GM12873 (cell line): ENCODE measurements at regions not wholly inside any gene's neighbourhood (a gene's known extent, or its start where the extent isn't known, plus 50 kb on each side); places are given as distances from the start of the nearest gene placed in this dataset.

Source experiments
- TF ChIP-seq, protein P1 (sequence below): IDR thresholded peaks from 2 replicates; pipeline ENCODE4 v1.5.1; 2012; ENCODE audit warnings: low read depth, mild to moderate bottlenecking, moderate library complexity, low read length, control low read depth; ENCODE audit not compliant: insufficient read depth; ENCODE audit errors: missing control alignments

DNA sequence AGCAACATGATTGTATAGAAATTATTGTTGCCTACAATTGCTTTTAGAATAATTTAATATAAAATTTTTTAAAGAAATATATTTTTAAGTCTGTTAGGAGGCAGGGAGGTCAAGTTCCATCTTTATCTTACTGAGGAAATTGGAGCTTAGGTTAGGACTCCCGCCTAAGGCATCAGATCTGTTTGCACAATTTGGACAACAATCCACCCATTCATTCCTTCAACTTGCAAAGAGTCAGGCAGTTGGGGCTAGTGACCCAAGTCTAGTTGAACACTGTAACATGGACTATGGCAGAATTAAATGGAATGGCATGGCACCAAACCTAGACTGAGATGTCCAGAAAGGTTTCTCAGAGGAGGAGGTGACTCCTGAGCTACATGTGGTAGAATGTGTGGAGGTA is 149.4 kb upstream of the SETMAR start:
- TF ChIP-seq, protein P1, sequence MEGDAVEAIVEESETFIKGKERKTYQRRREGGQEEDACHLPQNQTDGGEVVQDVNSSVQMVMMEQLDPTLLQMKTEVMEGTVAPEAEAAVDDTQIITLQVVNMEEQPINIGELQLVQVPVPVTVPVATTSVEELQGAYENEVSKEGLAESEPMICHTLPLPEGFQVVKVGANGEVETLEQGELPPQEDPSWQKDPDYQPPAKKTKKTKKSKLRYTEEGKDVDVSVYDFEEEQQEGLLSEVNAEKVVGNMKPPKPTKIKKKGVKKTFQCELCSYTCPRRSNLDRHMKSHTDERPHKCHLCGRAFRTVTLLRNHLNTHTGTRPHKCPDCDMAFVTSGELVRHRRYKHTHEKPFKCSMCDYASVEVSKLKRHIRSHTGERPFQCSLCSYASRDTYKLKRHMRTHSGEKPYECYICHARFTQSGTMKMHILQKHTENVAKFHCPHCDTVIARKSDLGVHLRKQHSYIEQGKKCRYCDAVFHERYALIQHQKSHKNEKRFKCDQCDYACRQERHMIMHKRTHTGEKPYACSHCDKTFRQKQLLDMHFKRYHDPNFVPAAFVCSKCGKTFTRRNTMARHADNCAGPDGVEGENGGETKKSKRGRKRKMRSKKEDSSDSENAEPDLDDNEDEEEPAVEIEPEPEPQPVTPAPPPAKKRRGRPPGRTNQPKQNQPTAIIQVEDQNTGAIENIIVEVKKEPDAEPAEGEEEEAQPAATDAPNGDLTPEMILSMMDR, result no peak

DNA sequence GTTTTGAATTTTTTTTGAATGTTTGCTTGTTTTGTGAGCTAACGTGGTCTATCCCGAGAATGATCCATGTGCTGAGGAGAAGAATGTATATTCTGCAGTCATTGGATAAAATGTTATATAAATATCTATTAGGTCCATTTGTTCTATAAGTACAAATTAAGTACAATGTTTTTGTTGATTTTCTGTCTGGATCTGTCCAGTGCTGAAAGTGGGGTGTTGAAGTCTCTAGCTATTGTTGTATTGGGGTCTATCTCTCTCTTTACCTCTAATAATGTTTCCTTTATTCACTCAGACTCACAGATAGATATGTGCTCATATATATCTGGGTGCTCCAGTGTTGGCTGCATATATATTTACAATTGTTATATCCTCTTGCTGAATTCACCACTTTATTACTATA is 144.8 kb upstream of the SETMAR start:
- TF ChIP-seq, protein P1, result no peak

DNA sequence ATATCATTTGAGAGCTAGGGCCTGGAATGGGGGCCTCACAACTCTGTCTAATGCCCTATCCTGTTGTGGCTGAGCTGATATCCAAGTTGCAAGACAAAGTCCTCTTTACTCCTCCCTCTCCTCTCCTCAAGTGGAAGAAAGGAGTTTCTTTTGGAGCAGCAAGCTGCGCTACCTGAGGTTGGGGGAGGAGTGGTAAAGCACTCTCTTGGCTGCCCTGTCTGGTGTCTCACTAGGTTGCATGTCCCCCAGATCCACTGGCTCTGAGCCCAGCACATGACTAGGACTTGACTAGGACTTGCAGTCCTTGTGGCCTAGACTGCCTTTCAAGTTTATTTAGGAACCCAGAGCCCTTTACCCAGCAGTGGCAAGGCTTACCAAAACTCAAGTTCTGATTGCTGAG is 141.1 kb upstream of the SETMAR start:
- TF ChIP-seq, protein P1, result no peak

DNA sequence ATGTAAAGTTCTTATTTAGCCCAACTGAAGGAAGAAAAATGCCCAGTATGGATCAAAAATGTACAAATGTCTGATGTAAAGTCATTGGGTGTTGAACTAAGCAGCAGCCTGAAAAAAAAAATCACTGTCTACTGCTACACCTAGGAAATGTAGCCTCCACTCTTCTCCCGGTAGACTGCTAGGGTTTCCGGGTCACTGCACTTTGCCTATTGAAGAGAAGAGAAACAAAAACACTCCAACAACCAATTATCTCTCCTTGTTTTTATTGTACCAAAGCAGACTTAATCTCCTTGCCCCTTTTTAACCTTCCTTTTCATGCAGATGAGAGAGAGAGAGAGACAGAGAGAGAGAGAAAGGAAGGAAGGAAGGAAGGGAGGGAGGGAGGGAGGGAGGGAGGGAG is 140.2 kb upstream of the SETMAR start:
- TF ChIP-seq, protein P1, result no peak

DNA sequence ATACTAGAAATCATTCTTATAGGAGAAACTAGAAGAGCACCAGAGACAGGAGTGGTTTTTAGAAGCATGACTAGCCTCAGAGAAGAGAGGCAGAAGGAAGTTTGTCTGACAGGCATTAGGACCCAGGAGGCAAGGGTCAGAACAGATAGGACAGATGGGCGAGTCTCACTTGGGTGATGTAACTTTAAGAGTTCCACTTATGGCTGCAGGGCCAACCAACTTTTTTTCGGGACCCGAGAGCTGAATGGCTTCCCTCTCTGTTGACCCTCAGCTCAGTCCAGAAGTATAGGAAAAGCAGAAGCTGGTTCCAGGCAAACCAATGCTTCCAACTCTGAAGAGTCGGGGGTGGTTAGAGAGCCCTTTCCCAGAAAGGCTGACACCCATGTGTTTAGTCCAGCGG is 136.6 kb upstream of the SETMAR start:
- TF ChIP-seq, protein P1, result no peak

DNA sequence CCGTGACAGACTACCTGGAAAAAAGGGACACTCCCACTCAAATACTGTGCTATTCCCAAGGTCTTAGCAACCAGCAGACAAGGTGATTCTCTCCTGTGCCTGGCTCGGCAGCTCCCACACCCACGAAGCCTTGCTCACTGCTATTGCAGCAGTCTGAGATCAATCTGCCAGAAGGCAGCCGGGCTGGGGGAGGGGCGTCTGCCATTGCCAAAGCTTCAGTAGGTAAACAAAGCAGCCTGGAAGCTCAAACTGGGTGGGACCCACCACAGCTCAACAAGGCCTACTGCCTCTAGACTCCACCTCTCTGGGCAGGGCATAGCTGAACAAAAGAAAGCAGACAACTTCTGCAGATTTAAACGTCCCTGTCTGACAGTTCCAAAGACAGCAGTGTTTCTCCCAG is 128.4 kb upstream of the SETMAR start:
- TF ChIP-seq, protein P1, result no peak

DNA sequence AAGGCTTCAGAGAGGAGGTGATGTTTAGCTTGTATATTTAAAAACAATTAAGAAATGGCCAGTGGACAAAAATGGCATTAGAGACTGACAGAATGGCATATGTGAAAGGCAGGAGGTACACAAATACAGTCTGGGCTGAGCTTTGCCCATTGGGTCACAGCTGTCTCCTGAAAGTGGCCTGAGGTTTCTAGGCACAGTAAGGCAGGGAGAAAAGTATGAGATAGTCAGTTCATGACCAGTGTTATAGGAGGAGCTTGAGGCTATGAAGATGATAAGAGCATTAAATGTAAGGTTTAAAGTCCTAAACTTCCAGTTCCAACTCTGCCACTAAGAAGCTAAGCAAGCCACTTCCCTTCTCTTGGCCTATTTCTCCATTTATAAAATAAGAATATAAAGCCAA is 111.2 kb upstream of the SETMAR start:
- TF ChIP-seq, protein P1, result no peak
